ENCODE measurements at regions not wholly inside any gene's neighbourhood (a gene's known extent, or its start where the extent isn't known, plus 50 kb on each side); places are given as distances from the start of the nearest gene placed in this dataset.
"Not testable (repeated sequence)": the region's sequence is repeated elsewhere in the genome, so short reads cannot be mapped to it uniquely, and the experiment has no call there.

DNA sequence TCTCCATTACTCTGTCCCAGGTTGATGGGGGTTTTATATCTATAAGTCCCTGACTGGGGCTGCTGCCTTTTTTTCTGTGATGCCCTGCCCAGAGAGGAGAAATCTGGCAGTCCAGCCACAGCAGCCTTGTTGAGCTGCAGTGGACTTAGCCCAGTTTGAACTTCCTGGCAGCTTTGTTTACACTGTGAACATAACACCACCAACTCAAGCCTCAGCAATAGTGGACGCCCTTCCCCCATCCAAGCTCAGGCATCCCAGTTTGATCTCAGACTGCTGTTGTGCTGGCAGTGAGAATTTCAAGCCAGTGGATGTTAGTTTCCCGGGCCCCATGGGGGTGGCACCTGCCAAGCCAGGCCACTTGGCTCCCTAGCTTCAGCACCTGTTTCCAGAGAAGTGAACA is 298.5 kb upstream of the KDM5D start:
- DNase-seq (ENCODE audit: low read depth), result no peak

DNA sequence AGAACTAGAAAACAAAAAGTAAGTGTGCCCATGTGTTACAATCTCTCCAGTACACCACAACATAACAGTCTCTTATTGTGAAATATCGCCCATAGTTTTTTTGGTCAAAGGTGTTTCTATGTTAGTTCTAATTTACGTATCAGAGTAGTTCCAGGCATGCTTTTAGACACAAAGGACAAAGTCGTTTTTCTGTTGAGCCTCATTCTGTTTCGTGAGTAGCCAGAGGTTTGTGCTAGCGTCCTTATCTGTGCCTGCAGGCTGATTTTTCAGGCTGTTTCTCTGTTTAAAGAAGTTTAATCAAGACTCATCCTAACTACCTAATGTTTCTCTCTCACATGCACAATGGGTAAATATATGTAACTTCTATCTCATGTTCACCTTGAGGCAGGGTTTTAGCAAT is 281.1 kb upstream of the KDM5D start:
- no peak for DNase-seq (ENCODE audit: low read depth)

DNA sequence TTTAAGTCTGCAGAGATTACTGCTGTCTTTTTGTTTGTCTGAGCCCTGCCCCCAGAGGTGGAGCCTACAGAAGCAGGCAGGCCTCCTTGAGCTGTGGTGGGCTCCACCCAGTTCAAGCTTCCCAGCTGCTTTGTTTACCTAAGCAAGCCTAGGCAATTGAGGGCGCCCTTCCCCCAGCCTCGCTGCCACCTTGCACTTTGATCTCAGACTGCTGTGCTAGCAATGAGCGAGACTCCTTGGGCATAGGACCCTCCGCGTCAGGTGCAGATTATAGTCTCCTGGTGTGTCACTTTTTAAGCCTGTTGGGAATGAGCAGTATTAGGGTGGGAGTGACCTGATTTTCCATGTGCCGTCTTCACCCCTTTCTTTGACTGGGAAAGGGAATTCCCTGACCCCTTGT is 248.9 kb upstream of the KDM5D start:
- not testable (repeated sequence) for DNase-seq (ENCODE audit: low read depth)

DNA sequence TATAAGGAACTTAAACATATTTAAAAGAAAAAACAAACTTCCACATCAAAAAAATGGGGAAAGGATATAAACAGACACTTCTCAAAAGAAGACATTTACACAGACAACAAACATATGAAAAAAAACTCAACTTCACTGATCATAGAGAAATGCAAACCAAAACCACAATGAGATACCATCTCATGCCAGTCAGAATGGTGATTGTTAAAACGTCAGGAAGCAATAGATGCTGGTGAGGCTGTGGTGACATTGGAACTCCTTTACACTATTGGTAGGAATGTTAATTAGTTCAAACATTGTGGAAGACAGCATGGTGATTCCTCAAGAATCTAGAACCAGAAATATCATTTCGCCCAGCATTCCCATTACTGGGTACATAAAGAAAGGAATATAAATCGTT is 228.5 kb upstream of the KDM5D start:
- DNase-seq (ENCODE audit: low read depth), result no peak

DNA sequence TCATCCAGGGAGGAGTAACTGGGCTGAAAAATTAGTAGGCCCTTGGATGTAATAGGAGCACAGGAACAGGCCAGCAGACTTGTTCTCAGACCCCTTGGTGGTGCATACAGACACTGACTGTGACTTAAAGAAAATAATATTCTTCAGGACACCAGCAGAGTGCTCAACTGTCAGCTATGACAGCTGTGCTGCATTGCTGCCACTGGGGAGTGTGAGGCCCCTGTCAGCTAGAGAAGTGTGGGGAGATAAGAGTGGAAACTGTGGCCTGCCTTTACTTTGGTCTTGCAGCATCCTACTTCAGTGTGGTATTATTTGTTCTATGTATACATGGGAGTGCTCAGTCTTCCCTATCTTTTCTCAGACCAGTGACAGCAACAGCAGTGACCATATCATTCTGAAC is 203.2 kb upstream of the KDM5D start:
- no peak for DNase-seq (ENCODE audit: low read depth)

DNA sequence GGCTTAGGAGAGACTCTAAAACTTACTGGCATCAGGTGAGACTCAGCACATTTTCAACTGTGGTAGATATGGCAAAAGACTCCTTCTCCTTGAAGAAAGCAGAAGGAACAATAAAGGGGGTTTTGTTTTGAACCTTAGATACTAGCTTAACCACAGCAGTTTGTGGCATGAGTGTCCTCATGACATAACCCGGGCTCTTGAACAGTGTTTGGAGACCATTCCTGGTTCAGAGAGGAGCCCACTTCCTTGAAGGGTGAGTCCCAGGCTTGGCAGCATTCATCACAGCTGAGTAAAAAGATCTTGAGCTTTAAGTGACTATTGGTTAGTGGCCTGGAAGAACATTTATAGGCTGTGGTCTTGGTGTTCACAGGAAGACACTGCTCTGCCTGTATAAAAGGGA is 154.5 kb upstream of the KDM5D start:
- peak; percentile 0 for DNase-seq (ENCODE audit: low read depth)

DNA sequence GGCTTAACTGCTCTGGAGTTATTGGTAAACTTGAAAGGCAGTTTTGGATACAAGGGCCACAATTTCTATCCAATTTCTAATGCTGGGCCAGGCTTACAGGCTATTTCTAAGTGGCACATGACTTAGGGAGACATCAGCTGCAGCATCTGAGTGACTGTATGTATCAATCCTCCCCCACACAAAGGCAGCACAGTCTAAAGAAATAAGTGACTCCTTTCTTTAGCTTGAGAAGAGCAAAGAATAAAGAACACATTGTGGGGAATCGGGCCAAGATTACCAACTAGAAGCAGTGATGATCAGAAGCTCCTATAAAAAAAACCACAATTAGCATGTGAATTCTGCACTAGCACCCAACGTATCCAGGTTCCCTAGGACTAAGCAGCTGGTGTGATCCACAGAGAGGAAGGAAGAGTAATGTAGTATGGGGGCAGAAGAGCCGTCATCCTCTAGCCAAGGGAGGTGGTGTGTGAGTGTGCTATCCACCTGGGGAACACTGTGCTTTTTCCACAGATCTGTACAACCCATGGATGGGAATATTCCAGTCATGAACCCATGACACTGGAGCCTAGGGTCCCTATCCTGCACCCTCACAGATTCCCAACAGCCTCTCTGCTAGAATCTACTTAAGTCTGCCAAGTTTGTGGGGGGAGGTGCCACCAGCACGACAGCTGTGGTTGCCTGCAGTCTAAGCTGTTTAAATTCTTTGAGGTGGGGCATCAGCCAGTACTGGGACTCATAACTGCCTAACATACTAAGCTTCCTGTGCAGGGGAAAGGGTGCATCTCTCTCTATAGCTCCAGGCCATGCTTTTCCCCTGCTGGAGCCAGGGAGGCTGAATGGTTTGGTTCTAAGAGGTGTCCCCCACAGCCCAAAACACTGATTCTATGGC is 147.8 kb upstream of the KDM5D start:
- no peak for DNase-seq (ENCODE audit: low read depth)

DNA sequence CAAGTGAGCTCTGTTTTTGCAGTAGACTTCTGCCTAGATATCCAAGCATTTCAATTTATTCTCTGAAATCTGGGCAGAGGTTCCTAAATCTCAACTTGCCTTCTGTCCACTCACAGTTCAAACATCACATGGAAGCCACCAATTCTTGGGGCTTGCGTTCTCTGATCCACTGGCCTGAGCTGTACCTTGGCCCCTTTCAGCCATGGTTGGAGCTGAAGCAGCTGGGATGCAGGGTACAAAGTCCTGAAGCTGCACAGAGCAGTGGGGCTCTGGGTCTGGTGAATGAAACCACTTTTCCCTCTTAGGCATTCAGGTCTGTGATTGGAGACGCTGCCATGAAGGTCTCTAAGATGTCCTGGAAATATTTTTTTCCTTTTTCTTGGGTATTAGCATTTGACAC is 137.6 kb upstream of the KDM5D start:
- no peak for DNase-seq (ENCODE audit: low read depth)

DNA sequence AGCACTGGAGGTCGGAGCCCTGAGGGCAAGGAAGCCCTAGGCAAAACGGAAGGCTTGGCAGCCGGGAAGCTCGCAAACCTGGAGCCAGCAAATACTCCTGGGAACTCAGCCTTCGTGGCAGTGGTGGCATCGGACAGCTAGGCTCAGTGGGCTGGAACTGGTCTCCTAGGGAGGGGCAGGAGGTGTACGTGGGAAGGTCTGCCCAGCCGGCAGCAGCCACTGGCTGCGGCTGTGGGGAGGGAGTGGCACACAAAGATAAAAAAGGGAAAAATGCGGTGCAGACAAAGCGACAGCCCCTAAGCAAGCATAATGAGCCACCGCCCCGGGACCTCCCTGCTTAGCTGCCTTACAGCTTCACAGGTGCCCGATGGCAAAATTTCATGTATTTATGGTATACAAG is 125.2 kb upstream of the KDM5D start:
- no peak for DNase-seq (ENCODE audit: low read depth)

DNA sequence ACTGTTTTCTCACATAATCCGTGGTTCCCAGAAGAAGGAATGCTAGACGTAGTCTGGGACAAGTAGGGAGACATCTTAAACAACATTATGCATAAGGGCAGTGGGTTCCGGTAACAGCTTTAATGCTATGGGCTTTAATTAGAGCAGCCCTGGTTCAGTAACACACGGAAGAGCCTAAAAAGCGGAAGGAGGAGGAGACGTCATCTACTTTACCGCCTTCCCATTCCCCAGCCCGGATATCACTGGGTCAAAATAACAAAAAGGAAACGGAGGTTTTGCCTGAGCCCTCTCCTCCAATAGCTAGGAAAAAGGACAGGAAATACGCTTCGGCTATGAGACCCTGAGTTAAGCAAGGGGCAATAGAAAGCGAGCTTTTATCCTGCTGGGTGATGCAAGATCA is 124.8 kb upstream of the KDM5D start:
- peak; percentile 17 for DNase-seq (ENCODE audit: low read depth)

DNA sequence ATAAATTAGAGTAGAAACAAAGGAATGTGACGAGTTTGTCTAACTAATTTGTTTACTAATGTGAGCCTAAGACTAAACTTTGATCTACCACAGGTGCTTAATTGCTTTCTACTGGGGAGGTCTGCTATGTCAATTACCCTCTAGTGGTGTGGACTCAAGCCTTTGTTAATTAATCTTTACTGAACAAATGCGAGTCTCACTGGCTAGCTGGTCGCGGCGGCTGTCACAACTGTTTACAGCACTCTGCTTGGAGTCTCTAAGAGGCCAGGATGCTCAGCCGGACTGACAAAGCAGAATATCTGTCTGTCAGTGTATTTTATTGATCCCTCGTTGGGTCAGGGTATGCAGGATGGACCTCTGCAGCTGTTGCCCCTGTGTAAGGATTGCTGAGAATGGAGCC is 124.1 kb upstream of the KDM5D start:
- no peak for DNase-seq (ENCODE audit: low read depth)

DNA sequence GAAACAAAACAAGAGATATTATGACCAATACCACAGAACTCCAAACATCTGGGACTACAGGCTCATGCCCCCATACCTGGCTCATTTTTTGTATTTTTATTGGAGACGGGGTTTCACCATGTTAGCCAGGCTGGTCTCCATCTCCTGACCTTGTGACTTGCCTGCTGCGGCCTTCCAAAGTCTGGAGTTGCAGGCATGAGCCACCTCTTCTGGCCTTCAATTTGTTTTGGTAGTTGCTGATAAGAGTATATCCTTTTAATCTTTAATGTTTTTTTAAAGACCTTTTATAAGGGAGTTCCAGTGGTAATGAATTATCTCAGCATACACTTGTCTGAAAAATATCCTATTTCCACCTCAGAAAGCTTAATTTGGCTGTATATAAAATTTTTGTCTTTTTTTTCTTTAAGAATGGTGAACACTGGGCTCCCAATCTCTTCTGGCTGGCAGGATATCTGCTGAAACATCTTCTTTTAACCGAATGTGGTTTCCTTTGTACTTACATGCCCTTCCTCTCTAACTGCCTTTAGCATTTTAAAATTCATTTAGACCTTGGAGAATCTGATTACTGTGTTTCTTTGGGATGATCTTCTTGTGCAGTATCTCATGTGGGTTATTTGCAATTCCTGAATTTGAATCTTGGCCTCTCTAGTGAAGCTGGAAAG is 112.1 kb upstream of the KDM5D start:
- DNase-seq (ENCODE audit: low read depth), result no peak

DNA sequence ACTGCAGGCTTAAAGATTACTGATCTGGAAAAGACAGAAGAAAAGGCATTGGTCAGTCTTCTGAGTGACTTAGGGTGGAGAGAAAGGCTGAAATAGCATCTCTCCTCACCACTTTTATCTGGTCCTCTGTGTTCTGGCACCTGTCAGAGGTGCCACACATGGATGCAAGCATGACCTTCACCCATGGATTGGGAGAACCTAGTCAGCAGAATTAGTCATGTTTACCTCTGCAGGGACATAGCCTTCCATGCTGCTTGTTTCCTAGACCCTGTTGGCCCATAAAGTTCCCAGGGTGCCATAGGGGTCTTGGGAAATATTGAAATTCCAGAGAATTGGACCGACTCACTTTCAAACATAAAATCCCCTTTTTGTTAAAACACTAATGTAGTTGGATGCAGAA is 98.4 kb upstream of the KDM5D start:
- DNase-seq (ENCODE audit: low read depth), result no peak

DNA sequence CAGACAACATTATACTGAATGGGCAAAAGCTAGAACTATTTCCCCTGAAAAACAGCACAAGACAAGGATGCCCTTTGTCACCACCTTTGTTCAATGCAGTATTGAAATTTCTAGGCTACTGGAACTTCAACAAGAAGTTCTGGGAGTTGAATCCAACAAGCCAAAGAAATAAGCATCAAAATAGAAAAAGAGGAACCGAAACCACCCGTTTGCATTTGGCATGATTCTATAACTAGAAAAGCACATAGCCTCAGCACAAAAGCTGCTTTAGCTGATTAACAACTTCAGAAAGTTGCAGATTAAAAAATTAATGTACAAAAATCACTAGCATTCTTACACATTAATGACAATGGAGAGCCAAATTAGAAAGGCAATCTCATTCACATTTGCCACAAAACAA is 79.6 kb upstream of the KDM5D start:
- no peak for DNase-seq (ENCODE audit: low read depth)

DNA sequence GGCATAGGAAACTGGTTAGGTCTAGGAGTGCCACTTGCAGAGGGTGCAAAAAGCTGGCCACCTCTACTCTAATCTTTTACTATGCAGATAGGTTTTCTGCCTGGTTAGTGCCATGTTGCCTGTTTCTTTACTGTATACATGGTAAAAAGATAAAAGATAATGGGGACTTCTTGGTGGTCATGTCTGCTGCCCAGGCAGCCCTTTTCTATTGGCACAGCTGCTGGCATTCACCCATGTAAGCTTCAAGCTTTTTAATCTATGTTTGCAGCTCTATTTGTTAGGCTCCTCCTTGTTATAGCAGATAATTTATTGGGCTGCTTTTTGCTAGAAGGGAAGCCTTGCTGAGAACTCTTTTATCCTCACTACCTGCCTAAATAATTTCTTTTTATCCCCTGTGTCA is 74.0 kb upstream of the KDM5D start:
- no peak for DNase-seq (ENCODE audit: low read depth)

DNA sequence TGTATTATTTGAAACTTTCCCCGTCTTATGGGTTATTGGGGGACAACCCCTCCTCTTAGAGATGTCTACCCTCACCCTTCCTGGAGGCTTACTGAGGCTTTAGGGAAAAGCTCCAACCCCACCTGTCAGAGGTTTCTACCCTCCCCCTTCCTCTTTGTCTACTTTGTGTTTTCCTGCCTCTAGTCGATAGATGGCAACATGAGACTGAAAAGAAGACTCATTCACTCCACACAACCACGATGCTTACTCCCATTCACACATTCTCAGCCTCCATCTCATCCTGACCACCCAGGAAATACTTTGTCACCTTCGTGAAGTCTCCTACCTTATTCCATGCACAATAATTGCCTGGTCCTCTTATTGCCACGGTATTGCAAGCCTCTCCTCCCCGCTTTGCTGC is 72.4 kb upstream of the KDM5D start:
- peak; percentile 25 for DNase-seq (ENCODE audit: low read depth)

DNA sequence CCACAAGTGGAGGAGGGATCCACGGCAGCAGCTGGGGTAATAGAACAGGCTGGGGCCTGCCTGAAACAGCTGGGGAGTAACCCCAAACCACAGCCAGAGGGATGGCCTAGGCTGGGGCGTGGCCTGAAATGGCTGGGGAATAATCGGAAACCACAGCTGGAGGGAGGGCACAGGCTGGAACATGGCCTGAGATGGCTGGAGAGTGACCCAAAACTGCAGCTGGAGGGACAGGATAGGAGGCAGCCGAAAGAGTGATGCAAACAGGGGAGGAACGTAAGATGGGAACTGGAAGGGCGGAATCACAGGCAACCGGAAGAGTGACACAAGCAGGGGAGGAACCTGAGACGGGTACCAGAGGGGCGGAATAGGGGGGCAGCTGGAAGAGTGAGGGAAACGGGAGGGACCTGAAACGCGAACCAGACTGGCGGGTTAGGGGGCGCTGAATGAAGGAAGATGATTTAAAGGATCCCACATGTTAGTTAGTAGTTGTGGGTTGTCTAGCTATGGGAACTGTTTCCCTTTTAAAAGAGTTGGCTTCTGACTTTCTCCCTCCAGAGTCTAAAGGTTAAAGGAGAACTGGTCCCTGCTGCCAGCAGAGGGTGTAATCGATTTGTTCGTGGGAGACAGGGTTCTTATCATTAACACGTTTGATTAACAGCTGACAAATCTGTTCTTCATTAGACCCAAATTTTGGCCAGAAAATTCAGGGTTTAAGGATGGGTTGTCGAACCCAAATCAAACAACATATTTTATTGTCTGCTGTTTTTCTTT is 71.7 kb upstream of the KDM5D start:
- DNase-seq (ENCODE audit: low read depth), result peak; percentile 8
